ENCODE measurements at regions not wholly inside any gene's neighbourhood (a gene's known extent, or its start where the extent isn't known, plus 50 kb on each side); places are given as distances from the start of the nearest gene placed in this dataset.
"Not testable (repeated sequence)": the region's sequence is repeated elsewhere in the genome, so short reads cannot be mapped to it uniquely, and the experiment has no call there.

DNA sequence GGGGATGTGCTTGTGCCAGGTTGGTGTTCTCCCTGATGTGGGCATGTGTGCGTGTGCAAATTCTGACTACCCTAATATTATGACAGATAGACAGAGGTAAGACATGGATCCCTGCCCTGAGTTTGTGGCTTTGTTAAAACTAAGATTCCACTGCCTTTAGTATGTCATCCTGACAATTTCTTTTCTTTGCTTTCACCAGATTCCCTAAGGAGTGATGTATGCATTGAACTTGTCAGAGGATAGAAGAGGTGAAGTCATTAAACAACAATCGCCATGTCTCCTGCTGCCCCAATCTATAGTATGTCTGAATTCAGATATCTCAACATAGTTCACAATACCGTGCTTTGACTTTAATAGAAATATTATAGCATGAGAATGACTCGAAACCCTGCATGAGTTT, 137.1 kb upstream of the ELAC2 start:
- DNase-seq (ENCODE audit: low read depth) = no peak
- no peak overlapping the region for H3K4me3 ChIP-seq (ENCODE audit: low read length)
- TF ChIP-seq, protein P1, sequence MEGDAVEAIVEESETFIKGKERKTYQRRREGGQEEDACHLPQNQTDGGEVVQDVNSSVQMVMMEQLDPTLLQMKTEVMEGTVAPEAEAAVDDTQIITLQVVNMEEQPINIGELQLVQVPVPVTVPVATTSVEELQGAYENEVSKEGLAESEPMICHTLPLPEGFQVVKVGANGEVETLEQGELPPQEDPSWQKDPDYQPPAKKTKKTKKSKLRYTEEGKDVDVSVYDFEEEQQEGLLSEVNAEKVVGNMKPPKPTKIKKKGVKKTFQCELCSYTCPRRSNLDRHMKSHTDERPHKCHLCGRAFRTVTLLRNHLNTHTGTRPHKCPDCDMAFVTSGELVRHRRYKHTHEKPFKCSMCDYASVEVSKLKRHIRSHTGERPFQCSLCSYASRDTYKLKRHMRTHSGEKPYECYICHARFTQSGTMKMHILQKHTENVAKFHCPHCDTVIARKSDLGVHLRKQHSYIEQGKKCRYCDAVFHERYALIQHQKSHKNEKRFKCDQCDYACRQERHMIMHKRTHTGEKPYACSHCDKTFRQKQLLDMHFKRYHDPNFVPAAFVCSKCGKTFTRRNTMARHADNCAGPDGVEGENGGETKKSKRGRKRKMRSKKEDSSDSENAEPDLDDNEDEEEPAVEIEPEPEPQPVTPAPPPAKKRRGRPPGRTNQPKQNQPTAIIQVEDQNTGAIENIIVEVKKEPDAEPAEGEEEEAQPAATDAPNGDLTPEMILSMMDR (IDR thresholded peaks at IDR 0.05; ENCODE audit: insufficient read depth, low read depth, low read length, missing control alignments) = no peak

DNA sequence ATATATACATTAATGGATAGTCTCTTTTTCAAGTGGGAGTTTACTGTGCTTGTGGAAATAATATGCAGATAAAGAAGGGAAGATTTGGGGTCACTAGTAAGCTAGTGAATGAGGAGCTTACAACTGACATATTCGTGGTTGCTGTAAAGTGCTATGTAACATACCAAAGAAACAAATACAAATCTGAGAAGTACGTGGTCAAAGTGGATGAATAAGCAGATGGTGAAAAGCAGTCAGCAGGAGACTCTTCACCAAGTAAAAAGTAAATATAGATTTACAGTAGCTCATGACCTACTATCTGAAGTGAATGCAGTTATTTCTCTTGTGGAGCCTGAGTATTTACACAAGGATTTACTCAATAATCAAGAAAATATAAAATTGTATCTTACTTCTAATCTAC, 136.6 kb upstream of the ELAC2 start:
- H3K4me3 ChIP-seq (ENCODE audit: low read length) = no peak overlapping the region
- TF ChIP-seq, protein P1 (IDR thresholded peaks at IDR 0.05; ENCODE audit: insufficient read depth, low read depth, low read length, missing control alignments) = no peak
- no peak for DNase-seq (ENCODE audit: low read depth)

DNA sequence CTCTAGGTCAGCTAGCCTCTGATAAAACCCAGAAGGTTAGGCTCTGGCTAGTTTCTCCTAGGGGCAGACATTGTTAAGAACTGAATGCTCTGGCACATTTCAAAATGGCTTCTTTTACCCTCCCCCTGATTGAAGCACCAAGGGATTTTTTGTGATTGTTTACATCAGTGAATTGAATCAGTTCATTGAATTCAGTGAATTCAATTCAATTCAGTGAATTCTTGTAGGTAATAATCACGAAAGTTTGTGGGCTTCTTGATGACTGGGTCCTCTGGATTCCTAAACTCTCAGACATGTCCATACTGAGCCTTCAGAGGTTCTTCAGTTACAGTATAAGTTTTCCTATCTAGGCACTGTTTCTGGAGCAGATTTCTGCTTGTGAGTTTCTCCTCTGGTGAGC, 135.2 kb upstream of the ELAC2 start:
- TF ChIP-seq, protein P1 (IDR thresholded peaks at IDR 0.05; ENCODE audit: insufficient read depth, low read depth, low read length, missing control alignments) = no peak

DNA sequence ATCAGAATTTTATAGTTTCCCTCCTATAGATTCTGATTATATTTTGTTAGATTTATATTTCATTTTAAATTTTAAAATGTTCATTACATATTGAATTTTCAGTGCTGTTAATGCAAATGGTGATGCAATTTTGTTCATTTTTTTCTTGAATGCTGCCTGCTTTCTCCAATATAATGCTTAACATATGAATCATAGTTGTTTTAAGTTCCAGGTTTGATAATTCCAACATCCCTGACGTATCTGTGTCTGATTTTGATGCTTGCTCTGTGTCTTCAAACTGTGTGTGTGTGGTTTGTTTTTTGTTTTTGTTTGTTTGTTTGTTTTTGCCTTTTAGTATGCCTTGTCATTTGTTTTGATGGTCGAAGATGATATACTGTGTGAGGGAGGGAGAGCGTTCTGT, 134.7 kb upstream of the ELAC2 start:
- no peak for DNase-seq (ENCODE audit: low read depth)
- TF ChIP-seq, protein P1 (IDR thresholded peaks at IDR 0.05; ENCODE audit: insufficient read depth, low read depth, low read length, missing control alignments) = no peak
- H3K4me3 ChIP-seq (ENCODE audit: low read length) = no peak overlapping the region

More for the DNA sequence above, 135.2 kb upstream of the ELAC2 start:
- no peak for DNase-seq (ENCODE audit: low read depth)
- H3K4me3 ChIP-seq (ENCODE audit: low read length) = no peak overlapping the region

DNA sequence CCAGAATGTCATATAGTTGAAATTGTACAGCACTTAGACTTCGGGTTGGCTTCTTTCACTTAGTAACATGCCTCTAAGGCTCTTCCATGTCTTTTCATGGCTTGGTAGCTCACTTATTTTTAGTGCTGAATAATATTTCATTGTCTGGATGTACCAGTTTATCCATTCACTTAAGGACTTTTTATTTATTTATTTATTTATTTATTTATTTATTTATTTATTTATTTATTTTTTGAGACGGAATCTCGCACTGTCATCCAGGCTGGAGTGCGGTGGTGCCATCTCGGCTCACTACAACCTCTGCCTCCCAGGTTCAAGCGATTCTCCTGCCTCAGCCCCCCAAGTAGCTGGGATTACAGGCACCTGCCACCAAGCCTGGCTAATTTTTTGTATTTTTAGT, 132.9 kb upstream of the ELAC2 start:
- H3K4me3 ChIP-seq (ENCODE audit: low read length); DNase-seq (ENCODE audit: low read depth): not testable (repeated sequence)

DNA sequence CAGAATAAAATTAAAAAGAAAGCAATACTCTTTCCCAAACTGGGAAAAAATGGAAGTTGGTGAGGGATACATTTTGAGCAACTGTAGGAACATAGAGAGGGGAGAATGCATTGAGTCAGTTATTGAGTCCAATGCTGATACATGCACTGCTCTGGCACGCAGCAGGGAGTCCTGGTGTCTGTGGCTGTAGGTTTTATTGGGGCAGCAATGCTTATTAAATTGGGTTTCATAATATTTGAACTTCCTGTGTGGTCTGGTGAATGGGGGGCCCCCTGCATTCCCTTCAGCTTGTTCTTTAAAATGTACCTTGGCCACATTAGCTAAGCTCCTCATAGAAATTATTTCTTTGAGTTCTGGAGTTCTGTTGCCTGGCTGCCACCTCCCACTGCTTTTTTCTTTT, 125.2 kb upstream of the ELAC2 start:
- DNase-seq (ENCODE audit: low read depth) = no peak
- TF ChIP-seq, protein P1 (IDR thresholded peaks at IDR 0.05; ENCODE audit: insufficient read depth, low read depth, low read length, missing control alignments) = no peak
- H3K4me3 ChIP-seq (ENCODE audit: low read length) = no peak overlapping the region

DNA sequence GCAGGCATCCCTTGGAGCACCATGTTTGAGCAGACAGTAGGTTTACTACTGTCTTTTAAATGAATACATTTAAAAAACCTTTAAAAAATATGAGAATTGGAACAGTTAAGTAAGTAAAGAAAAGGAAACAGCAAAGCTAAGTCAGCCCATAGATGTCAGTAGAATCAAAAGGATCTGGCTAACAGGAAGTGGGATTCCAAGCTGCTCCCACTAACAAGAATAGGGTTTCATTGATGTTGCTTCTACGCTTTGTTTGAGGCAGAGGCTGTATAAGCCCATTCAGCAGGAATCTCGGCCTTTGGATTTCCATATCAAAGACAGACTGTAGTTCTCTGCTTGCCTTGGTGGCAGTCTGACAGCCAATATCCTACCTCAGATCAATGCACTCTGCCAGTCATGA, 122.9 kb upstream of the ELAC2 start:
- H3K4me3 ChIP-seq (ENCODE audit: low read length) = no peak overlapping the region
- no peak for DNase-seq (ENCODE audit: low read depth)
- TF ChIP-seq, protein P1 (IDR thresholded peaks at IDR 0.05; ENCODE audit: insufficient read depth, low read depth, low read length, missing control alignments) = no peak

DNA sequence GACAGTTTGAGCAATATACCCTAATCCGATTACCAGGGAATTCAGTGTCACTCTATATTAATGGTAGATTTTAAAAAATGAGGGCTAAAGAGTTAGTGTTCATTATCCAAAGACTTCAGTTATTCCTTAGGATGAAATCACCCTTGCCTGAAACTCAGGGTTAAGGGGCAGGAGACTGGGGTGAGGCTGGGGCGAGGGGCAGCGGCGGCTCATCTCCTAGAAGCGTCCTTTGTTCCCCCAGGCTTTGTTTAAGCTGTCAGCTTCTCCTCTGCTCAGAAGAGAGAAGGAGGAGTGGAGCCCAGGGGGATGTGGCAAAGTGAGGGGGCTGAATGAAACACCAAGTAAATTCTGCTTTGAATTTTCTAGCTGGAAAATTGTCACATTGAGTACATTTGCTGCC, 117.7 kb upstream of the ELAC2 start:
- no peak for DNase-seq (ENCODE audit: low read depth)
- TF ChIP-seq, protein P1 (IDR thresholded peaks at IDR 0.05; ENCODE audit: insufficient read depth, low read depth, low read length, missing control alignments) = no peak
- H3K4me3 ChIP-seq (ENCODE audit: low read length) = no peak overlapping the region
